ENCODE measurements at regions not wholly inside any gene's neighbourhood (a gene's known extent, or its start where the extent isn't known, plus 50 kb on each side); places are given as distances from the start of the nearest gene placed in this dataset.

DNA sequence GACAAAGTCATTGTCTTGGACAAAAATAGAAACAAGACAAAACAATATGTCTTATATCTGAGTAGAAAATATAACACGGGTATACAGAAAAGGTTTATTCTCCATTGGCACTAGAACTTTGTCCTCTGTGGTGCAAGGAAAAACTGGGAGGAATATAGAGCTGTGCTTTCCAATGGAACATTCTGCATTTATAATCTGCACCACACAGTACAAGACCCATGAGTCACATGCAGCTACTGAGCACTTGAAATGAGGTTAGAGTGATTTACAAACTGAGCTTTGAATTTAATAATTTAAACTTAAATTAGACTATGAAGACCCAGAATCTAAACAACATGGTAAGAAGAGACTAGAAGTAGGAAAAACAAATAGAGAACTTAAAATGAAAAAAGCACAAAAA is 86.1 kb downstream of the RAP2A start:
- H3K4me1 ChIP-seq (ENCODE audit: insufficient read depth): no peaks in the 10 kb centered on the region
- H3K27ac ChIP-seq: no peak overlapping the region
- no peaks in the 10 kb centered on the region for H3K9me3 ChIP-seq
- intact Hi-C loops (cut with DNase I): no loop called here
- WGBS, 3 donors: 71 to 79% (median 71%) methylated on average over 1 of the region's 1 CpG
- DNase-seq: no peak
- no peak overlapping the region for H3K4me3 ChIP-seq
- TF ChIP-seq EP300 (IDR thresholded peaks at IDR 0.05) (no peak), POLR2A (IDR thresholded peaks at IDR 0.05) (no peak)
- TF ChIP-seq, protein P1, sequence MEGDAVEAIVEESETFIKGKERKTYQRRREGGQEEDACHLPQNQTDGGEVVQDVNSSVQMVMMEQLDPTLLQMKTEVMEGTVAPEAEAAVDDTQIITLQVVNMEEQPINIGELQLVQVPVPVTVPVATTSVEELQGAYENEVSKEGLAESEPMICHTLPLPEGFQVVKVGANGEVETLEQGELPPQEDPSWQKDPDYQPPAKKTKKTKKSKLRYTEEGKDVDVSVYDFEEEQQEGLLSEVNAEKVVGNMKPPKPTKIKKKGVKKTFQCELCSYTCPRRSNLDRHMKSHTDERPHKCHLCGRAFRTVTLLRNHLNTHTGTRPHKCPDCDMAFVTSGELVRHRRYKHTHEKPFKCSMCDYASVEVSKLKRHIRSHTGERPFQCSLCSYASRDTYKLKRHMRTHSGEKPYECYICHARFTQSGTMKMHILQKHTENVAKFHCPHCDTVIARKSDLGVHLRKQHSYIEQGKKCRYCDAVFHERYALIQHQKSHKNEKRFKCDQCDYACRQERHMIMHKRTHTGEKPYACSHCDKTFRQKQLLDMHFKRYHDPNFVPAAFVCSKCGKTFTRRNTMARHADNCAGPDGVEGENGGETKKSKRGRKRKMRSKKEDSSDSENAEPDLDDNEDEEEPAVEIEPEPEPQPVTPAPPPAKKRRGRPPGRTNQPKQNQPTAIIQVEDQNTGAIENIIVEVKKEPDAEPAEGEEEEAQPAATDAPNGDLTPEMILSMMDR (IDR thresholded peaks at IDR 0.05): no peak
- H3K27me3 ChIP-seq: no peaks in the 10 kb centered on the region
- no peaks in the 10 kb centered on the region for H3K36me3 ChIP-seq

DNA sequence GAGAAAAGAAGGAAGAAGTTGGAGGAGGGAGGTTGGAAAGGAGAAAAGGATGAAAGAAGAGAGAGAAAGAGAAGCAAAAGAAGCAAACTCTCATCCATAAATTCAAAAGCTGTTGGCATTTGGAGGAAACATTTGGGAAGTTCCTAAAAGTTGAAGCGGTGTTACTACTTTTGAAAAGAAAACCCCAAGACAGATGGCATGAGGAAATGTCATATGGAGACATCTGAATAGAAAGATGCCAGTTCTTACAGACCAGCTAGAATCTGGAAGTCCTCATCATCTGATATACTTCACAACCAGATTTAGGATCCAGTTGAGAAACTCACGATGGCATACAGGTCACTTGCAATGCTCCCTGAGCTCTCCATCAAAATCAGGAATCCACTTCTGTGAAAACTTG is 86.9 kb downstream of the RAP2A start:
- DNase-seq: no peak
- intact Hi-C loops (cut with DNase I): no loop called here
- 67 to 87% (median 71%) methylated on average over 2 of the region's 2 CpGs for WGBS, 3 donors
- H3K27ac ChIP-seq: no peak overlapping the region
- no peak overlapping the region for H3K4me3 ChIP-seq
- H3K36me3 ChIP-seq: no peaks in the 10 kb centered on the region
- H3K4me1 ChIP-seq (ENCODE audit: insufficient read depth): no peaks in the 10 kb centered on the region
- TF ChIP-seq EP300 (IDR thresholded peaks at IDR 0.05) (no peak), POLR2A (IDR thresholded peaks at IDR 0.05) (no peak)
- TF ChIP-seq, protein P1 (IDR thresholded peaks at IDR 0.05): no peak
- no peaks in the 10 kb centered on the region for H3K27me3 ChIP-seq
- H3K9me3 ChIP-seq: no peaks in the 10 kb centered on the region

DNA sequence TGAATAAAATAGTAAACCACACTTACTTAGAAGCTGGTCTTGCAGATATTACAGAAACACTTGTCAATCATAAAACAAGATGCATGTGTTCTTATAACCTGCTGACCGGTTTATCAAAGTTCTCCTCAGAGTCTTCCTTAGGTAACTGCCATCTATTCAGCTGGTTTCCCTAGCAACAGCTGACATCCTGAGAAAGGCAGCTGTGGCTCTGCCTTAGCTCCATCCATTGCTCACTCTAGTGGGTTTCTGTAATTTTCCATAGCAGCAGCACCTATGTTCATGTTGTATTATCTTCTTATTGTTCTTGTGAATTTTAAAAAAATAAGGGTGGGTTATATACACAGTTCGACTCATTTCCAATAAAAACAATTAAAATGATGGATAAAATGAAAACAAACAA is 87.8 kb downstream of the RAP2A start:
- TF ChIP-seq EP300 (IDR thresholded peaks at IDR 0.05) (no peak), POLR2A (IDR thresholded peaks at IDR 0.05) (no peak)
- TF ChIP-seq, protein P1 (IDR thresholded peaks at IDR 0.05): no peak
- H3K9me3 ChIP-seq: no peaks in the 10 kb centered on the region
- WGBS, 3 donors: 76 to 82% (median 81%) methylated on average over 2 of the region's 2 CpGs
- H3K27me3 ChIP-seq: no peaks in the 10 kb centered on the region
- DNase-seq: no peak
- H3K27ac ChIP-seq: no peak overlapping the region
- H3K4me3 ChIP-seq: no peak overlapping the region
- no peaks in the 10 kb centered on the region for H3K36me3 ChIP-seq
- intact Hi-C loops (cut with DNase I): no loop called here
- no peaks in the 10 kb centered on the region for H3K4me1 ChIP-seq (ENCODE audit: insufficient read depth)

DNA sequence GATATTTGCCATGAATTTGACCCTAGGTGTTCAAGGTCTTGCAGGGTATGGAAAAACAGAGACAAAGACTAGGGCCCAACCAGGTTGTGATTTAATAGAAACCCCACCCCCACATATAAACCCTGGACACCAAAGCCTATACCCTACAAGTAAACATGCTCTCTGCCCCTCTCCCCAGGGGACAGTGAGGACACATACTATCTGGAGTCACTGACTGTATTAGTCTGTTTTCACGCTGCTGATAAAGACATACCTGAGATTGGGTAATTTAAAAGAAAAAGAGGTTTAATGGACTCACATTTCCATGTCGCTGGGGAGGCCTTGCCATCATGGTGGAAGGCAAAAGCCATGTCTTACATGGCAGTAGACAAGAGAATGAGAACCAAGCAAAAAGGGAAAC is 88.3 kb downstream of the RAP2A start:
- H3K27me3 ChIP-seq: no peaks in the 10 kb centered on the region
- H3K9me3 ChIP-seq: no peaks in the 10 kb centered on the region
- no peak overlapping the region for H3K4me3 ChIP-seq
- TF ChIP-seq POLR2A (IDR thresholded peaks at IDR 0.05) (no peak), EP300 (IDR thresholded peaks at IDR 0.05) (no peak)
- TF ChIP-seq, protein P1 (IDR thresholded peaks at IDR 0.05): no peak
- no peaks in the 10 kb centered on the region for H3K4me1 ChIP-seq (ENCODE audit: insufficient read depth)
- 83 to 89% (median 84%) methylated on average over 2 of the region's 2 CpGs for WGBS, 3 donors
- H3K27ac ChIP-seq: no peak overlapping the region
- no peak for DNase-seq
- no peaks in the 10 kb centered on the region for H3K36me3 ChIP-seq
- intact Hi-C loops (cut with DNase I): no loop called here

DNA sequence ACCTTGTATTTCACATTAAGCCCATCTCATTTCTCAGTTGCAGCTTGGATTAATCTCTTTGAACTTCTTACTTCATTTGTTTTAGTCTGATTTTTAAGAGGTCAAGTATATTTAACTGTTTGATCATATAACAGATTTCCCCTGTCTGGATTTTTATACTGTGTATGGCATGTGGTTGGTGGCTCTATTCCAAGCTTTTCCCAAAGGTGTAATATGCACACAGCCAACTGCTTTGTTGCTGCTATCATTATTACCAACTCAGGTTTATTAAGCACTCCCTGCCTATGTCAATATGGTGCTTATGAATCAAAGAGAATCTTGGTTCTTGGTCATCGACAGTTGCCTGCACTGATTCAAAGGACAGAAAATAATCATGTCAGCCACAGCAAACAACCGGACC is 92.6 kb downstream of the RAP2A start:
- H3K27ac ChIP-seq: no peak overlapping the region
- TF ChIP-seq POLR2A (IDR thresholded peaks at IDR 0.05): no peak
- TF ChIP-seq, protein P1 (IDR thresholded peaks at IDR 0.05): no peak
- no peak for TF ChIP-seq EP300 (IDR thresholded peaks at IDR 0.05)
- no peaks in the 10 kb centered on the region for H3K27me3 ChIP-seq
- intact Hi-C loops (cut with DNase I): no loop called here
- 88 to 93% (median 92%) methylated on average over 2 of the region's 2 CpGs for WGBS, 3 donors
- no peak for DNase-seq
- no peak overlapping the region for H3K4me3 ChIP-seq
- H3K4me1 ChIP-seq (ENCODE audit: insufficient read depth): no peaks in the 10 kb centered on the region
- no peaks in the 10 kb centered on the region for H3K36me3 ChIP-seq
- no peaks in the 10 kb centered on the region for H3K9me3 ChIP-seq
